Activated CD4-positive, alpha-beta T cell treated with anti-CD3 and anti-CD28 coated beads, Interleukin-10, Interleukin-2, amounts not matched to agents 100 ng/mL and 50 ng/mL, durations not matched to agents 16 hours and 8 hours (primary cell): ENCODE measurements at regions not wholly inside any gene's neighbourhood (a gene's known extent, or its start where the extent isn't known, plus 50 kb on each side); places are given as distances from the start of the nearest gene placed in this dataset.

Experiments
- DNase-seq: peaks from one replicate; pipeline ENCODE4 v3.0.0-alpha.2; 2020

GRCh38 chr10:44196008-44196320, 188.9 kb downstream of the CXCL12 start:
- no peak for DNase-seq

- no peak for DNase-seq
Measured at GRCh38 chr10:44195112-44196007, 189.5 kb downstream of the CXCL12 start.

GRCh38 chr10:44194435-44194834, 190.5 kb downstream of the CXCL12 start:
- no peak for DNase-seq

- no peak for DNase-seq
Measured at GRCh38 chr10:44193567-44194220, 191.2 kb downstream of the CXCL12 start.

- DNase-seq = no peak
Measured at GRCh38 chr10:44193166-44193565, 191.7 kb downstream of the CXCL12 start.

- DNase-seq = no peak
Measured at GRCh38 chr10:44192435-44192834, 192.5 kb downstream of the CXCL12 start.

GRCh38 chr10:44190541-44190940, 194.4 kb downstream of the CXCL12 start:
- DNase-seq = no peak

- no peak for DNase-seq
Measured at GRCh38 chr10:44186821-44187220, 198.1 kb downstream of the CXCL12 start.

- DNase-seq = no peak
Measured at GRCh38 chr10:44186150-44186549, 198.7 kb downstream of the CXCL12 start.

- DNase-seq = no peak
Measured at GRCh38 chr10:44185315-44185666, 199.6 kb downstream of the CXCL12 start.

GRCh38 chr10:44184633-44185314, 200.1 kb downstream of the CXCL12 start:
- no peak for DNase-seq

GRCh38 chr10:44183667-44184632, 200.9 kb downstream of the CXCL12 start:
- no peak for DNase-seq

- DNase-seq = no peak
Measured at GRCh38 chr10:44182909-44183308, 202.0 kb downstream of the CXCL12 start.

- no peak for DNase-seq
Measured at GRCh38 chr10:44180321-44181168, 204.4 kb downstream of the CXCL12 start.

GRCh38 chr10:44178856-44179255, 206.0 kb downstream of the CXCL12 start:
- no peak for DNase-seq

- DNase-seq = no peak
Measured at GRCh38 chr10:44178281-44178680, 206.6 kb downstream of the CXCL12 start.

- no peak for DNase-seq
Measured at GRCh38 chr10:44177610-44178009, 207.3 kb downstream of the CXCL12 start.

GRCh38 chr10:44176311-44176710, 208.6 kb downstream of the CXCL12 start:
- no peak for DNase-seq

GRCh38 chr10:44173608-44173894, 211.3 kb downstream of the CXCL12 start:
- DNase-seq = no peak

- no peak for DNase-seq
Measured at GRCh38 chr10:44172883-44173607, 211.9 kb downstream of the CXCL12 start.

- DNase-seq = no peak
Measured at GRCh38 chr10:44171765-44172164, 213.1 kb downstream of the CXCL12 start.
